ENCODE measurements at regions not wholly inside any gene's neighbourhood (a gene's known extent, or its start where the extent isn't known, plus 50 kb on each side); places are given as distances from the start of the nearest gene placed in this dataset.

GRCh38 chr15:87747087-87747486, 509.5 kb downstream of the NTRK3 start:
- Histone ChIP-seq H3K9me1 (ENCODE audit: insufficient read depth, low read length) (0 out of 2 replicates have a peak, but pooled peaks cover 2% of the 10 kb centered on the region), H2BK5ac (ENCODE audit: low read depth, low read length, poor library complexity, severe bottlenecking) (no peak overlapping the region), H3K14ac (replicated peaks; ENCODE audit: low read depth, low read length) (no peak overlapping the region), H2AK9ac (replicated peaks; ENCODE audit: low read depth, low read length, poor library complexity) (no peak overlapping the region), H4K8ac (ENCODE audit: low read depth in 2 of 2, low read length in 2 of 2) (no peak overlapping the region), H2BK120ac (ENCODE audit: low read depth, low read length) (no peak overlapping the region), H3K4me2 (ENCODE audit: low read depth, low read length) (no peak overlapping the region), H3K4ac (ENCODE audit: low read depth, low read length) (no peak overlapping the region), H2BK15ac (ENCODE audit: low read depth, low read length) (no peak overlapping the region), H3K9me3 (ENCODE audit: control insufficient read depth, insufficient read depth, low read length) (no peaks in the 10 kb centered on the region), H2AK5ac (ENCODE audit: low read depth, low read length) (no peak overlapping the region), H3K79me1 (ENCODE audit: low read depth in 1 of 2, low read length in 2 of 2) (no peaks in the 10 kb centered on the region), H3K4me3 (ENCODE audit: insufficient read depth, low read depth, low read length) (no peak overlapping the region), H3K27me3 (ENCODE audit: control insufficient read depth, insufficient read depth, low read length) (no peaks in the 10 kb centered on the region), H3K56ac (ENCODE audit: extremely low read depth, insufficient read depth, low read length) (no peak overlapping the region), H2AFZ (replicated peaks; ENCODE audit: low read length, poor library complexity) (no peak overlapping the region), H3K18ac (ENCODE audit: low read depth, low read length) (no peak overlapping the region), H3K9ac (ENCODE audit: low read depth, low read length) (no peak overlapping the region), H3K4me1 (ENCODE audit: control insufficient read depth, insufficient read depth, low read length) (peaks cover under 1% of the 10 kb centered on the region; the same call in 1 of the 2 replicates), H2BK20ac (ENCODE audit: low read depth, low read length) (no peak overlapping the region), H3K36me3 (ENCODE audit: control insufficient read depth, insufficient read depth, low read length) (no peaks in the 10 kb centered on the region), H3K27ac (ENCODE audit: insufficient read depth, low read length) (no peak overlapping the region), H3K23ac (ENCODE audit: low read depth, low read length) (no peak overlapping the region), H4K20me1 (ENCODE audit: insufficient read depth, low read length) (no peaks in the 10 kb centered on the region), H4K91ac (ENCODE audit: insufficient read depth, low read depth, low read length) (no peak overlapping the region), H4K5ac (ENCODE audit: low read depth, low read length) (no peak overlapping the region)
- ChIA-PET POLR2A (ENCODE audit: unreplicated experiment) (no interaction called here), CTCF (no interaction called here)
- in situ Hi-C loops (cut with MboI; ENCODE audit: low sequenced_read_pairs) (no loop called here), intact Hi-C loops (cut with micrococcal nuclease) (no loop called here), dilution Hi-C loops (cut with HindIII; ENCODE audit: low sequenced_read_pairs, unreplicated experiment) (no loop called here)
- no peak for TF ChIP-seq RCOR1 (IDR thresholded peaks at IDR 0.05; ENCODE audit: insufficient replicate concordance, low read length)
- no peak for TF ChIP-seq FOS (IDR thresholded peaks at IDR 0.05; ENCODE audit: low read depth, low read length)
- no peak for ATAC-seq (ENCODE audit: low read depth)
- no TSS peak for BruUV-seq (replicated peaks)
- no peak for DNase-seq
- WGBS, 2 experiments (ENCODE audit: extremely low coverage in 2 of 2, insufficient read length in 1 of 2) = no CpG with 5 or more reads among the region's 1 CpG
